ENCODE measurements at regions not wholly inside any gene's neighbourhood (a gene's known extent, or its start where the extent isn't known, plus 50 kb on each side); places are given as distances from the start of the nearest gene placed in this dataset.

GRCh38 chr12:84760091-84760865 is 152.3 kb downstream of the SLC6A15 start:
- Histone ChIP-seq H4K20me1 (ENCODE audit: insufficient read depth, low read length) (no peaks in the 10 kb centered on the region), H3K9me3 (ENCODE audit: insufficient read depth, low read length, severe bottlenecking) (no peaks in the 10 kb centered on the region), H2AFZ (ENCODE audit: low read depth, low read length) (no peak overlapping the region), H3K9ac (ENCODE audit: low read depth, low read length) (no peak overlapping the region), H3K27me3 (ENCODE audit: insufficient read depth, low read length, poor library complexity) (no peaks in the 10 kb centered on the region), H3K27ac (ENCODE audit: low read length) (no peak overlapping the region), H3K4me2 (ENCODE audit: insufficient read depth, low read length) (no peak overlapping the region), H3K4me3 (ENCODE audit: low read depth in 1 of 2, low read length in 2 of 2) (no peak overlapping the region), H3K4me1 (ENCODE audit: insufficient read depth, low read length) (no peaks in the 10 kb centered on the region), H3K36me3 (ENCODE audit: insufficient read depth, low read length) (no peaks in the 10 kb centered on the region), H3K79me2 (ENCODE audit: insufficient read depth, low read length) (no peaks in the 10 kb centered on the region)
- ATAC-seq (ENCODE audit: insufficient read depth, low read depth) (no peak), DNase-seq (no peak)
- TF ChIP-seq CTCF (IDR thresholded peaks at IDR 0.05; ENCODE audit: borderline replicate concordance, extremely low read depth, low read length, poor library complexity, severe bottlenecking) (no peak), EZH2 (IDR thresholded peaks at IDR 0.05; ENCODE audit: borderline replicate concordance, low read depth, low read length, severe bottlenecking) (no peak)

GRCh38 chr12:84757978-84758377 is 154.6 kb downstream of the SLC6A15 start:
- H2AFZ ChIP-seq (ENCODE audit: low read depth, low read length): no peak overlapping the region
- H3K27ac ChIP-seq (ENCODE audit: low read length): no peak overlapping the region
- no peak for ATAC-seq (ENCODE audit: insufficient read depth, low read depth)
- no peaks in the 10 kb centered on the region for H3K9me3 ChIP-seq (ENCODE audit: insufficient read depth, low read length, severe bottlenecking)
- no peak overlapping the region for H3K9ac ChIP-seq (ENCODE audit: low read depth, low read length)
- H3K27me3 ChIP-seq (ENCODE audit: insufficient read depth, low read length, poor library complexity): no peaks in the 10 kb centered on the region
- DNase-seq: no peak
- H4K20me1 ChIP-seq (ENCODE audit: insufficient read depth, low read length): no peaks in the 10 kb centered on the region
- H3K36me3 ChIP-seq (ENCODE audit: insufficient read depth, low read length): no peaks in the 10 kb centered on the region
- H3K4me2 ChIP-seq (ENCODE audit: insufficient read depth, low read length): no peak overlapping the region
- no peaks in the 10 kb centered on the region for H3K79me2 ChIP-seq (ENCODE audit: insufficient read depth, low read length)
- no peak overlapping the region for H3K4me3 ChIP-seq (ENCODE audit: low read depth in 1 of 2, low read length in 2 of 2)
- no peaks in the 10 kb centered on the region for H3K4me1 ChIP-seq (ENCODE audit: insufficient read depth, low read length)
- no peak for TF ChIP-seq EZH2 (IDR thresholded peaks at IDR 0.05; ENCODE audit: borderline replicate concordance, low read depth, low read length, severe bottlenecking)
- no peak for TF ChIP-seq CTCF (IDR thresholded peaks at IDR 0.05; ENCODE audit: borderline replicate concordance, extremely low read depth, low read length, poor library complexity, severe bottlenecking)

- H2AFZ ChIP-seq (ENCODE audit: low read depth, low read length): no peak overlapping the region
- TF ChIP-seq CTCF (IDR thresholded peaks at IDR 0.05; ENCODE audit: borderline replicate concordance, extremely low read depth, low read length, poor library complexity, severe bottlenecking): no peak
- TF ChIP-seq EZH2 (IDR thresholded peaks at IDR 0.05; ENCODE audit: borderline replicate concordance, low read depth, low read length, severe bottlenecking): no peak
These were observed 155.6 kb downstream of the SLC6A15 start for GRCh38 chr12:84756961-84757360.

More at GRCh38 chr12:84756961-84757360, 155.6 kb downstream of the SLC6A15 start:
- no peak overlapping the region for H3K9ac ChIP-seq (ENCODE audit: low read depth, low read length)
- H3K79me2 ChIP-seq (ENCODE audit: insufficient read depth, low read length): no peaks in the 10 kb centered on the region
- no peaks in the 10 kb centered on the region for H3K36me3 ChIP-seq (ENCODE audit: insufficient read depth, low read length)
- no peaks in the 10 kb centered on the region for H3K4me1 ChIP-seq (ENCODE audit: insufficient read depth, low read length)
- ATAC-seq (ENCODE audit: insufficient read depth, low read depth): no peak
- H3K4me2 ChIP-seq (ENCODE audit: insufficient read depth, low read length): no peak overlapping the region
- no peak overlapping the region for H3K4me3 ChIP-seq (ENCODE audit: low read depth in 1 of 2, low read length in 2 of 2)
- DNase-seq: no peak
- H3K27ac ChIP-seq (ENCODE audit: low read length): no peak overlapping the region
- H3K27me3 ChIP-seq (ENCODE audit: insufficient read depth, low read length, poor library complexity): no peaks in the 10 kb centered on the region
- H4K20me1 ChIP-seq (ENCODE audit: insufficient read depth, low read length): no peaks in the 10 kb centered on the region
- H3K9me3 ChIP-seq (ENCODE audit: insufficient read depth, low read length, severe bottlenecking): no peaks in the 10 kb centered on the region

Measured in DND-41 (cell line).